ENCODE measurements at regions not wholly inside any gene's neighbourhood (a gene's known extent, or its start where the extent isn't known, plus 50 kb on each side); places are given as distances from the start of the nearest gene placed in this dataset.

- Histone ChIP-seq H3K36me3 (no peaks in the 10 kb centered on the region), H3K27ac (no peak overlapping the region), H3K4me3 (no peak overlapping the region), H3K9me3 (no peaks in the 10 kb centered on the region), H3K27me3 (no peaks in the 10 kb centered on the region), H3K4me1 (no peaks in the 10 kb centered on the region)
- DNase-seq, result no peak
- TF ChIP-seq POLR2A (IDR thresholded peaks at IDR 0.05), result no peak
- TF ChIP-seq CTCF (IDR thresholded peaks at IDR 0.05), result no peak
- intact Hi-C loops (cut with DNase I; ENCODE audit: low total_unique reads), result no loop called here
Observed at GRCh38 chr4:23144707-23145106, 452.0 kb downstream of the GBA3 start.

GRCh38 chr4:23135792-23136645 lies 443.3 kb downstream of the GBA3 start:
- Histone ChIP-seq H3K4me3 (no peak overlapping the region), H3K4me1 (no peaks in the 10 kb centered on the region), H3K27ac (no peak overlapping the region), H3K36me3 (no peaks in the 10 kb centered on the region), H3K27me3 (no peaks in the 10 kb centered on the region), H3K9me3 (no peaks in the 10 kb centered on the region)
- intact Hi-C loops (cut with DNase I; ENCODE audit: low total_unique reads), result no loop called here
- TF ChIP-seq CTCF (IDR thresholded peaks at IDR 0.05) (peak; percentile 20 to 33 (median 24)), POLR2A (IDR thresholded peaks at IDR 0.05) (no peak)
- no peak for DNase-seq

- Histone ChIP-seq H3K36me3 (no peaks in the 10 kb centered on the region), H3K4me3 (no peak overlapping the region), H3K4me1 (no peaks in the 10 kb centered on the region), H3K27me3 (no peaks in the 10 kb centered on the region), H3K27ac (no peak overlapping the region), H3K9me3 (no peaks in the 10 kb centered on the region)
- intact Hi-C loops (cut with DNase I; ENCODE audit: low total_unique reads), result no loop called here
- TF ChIP-seq CTCF (IDR thresholded peaks at IDR 0.05) (no peak), POLR2A (IDR thresholded peaks at IDR 0.05) (no peak)
- DNase-seq, result no peak
Observed at GRCh38 chr4:23134331-23134730, 441.6 kb downstream of the GBA3 start.

- Histone ChIP-seq H3K27me3 (no peaks in the 10 kb centered on the region), H3K36me3 (no peaks in the 10 kb centered on the region), H3K27ac (no peak overlapping the region), H3K4me3 (no peak overlapping the region), H3K9me3 (no peaks in the 10 kb centered on the region), H3K4me1 (no peaks in the 10 kb centered on the region)
- TF ChIP-seq POLR2A (IDR thresholded peaks at IDR 0.05) (no peak), CTCF (IDR thresholded peaks at IDR 0.05) (no peak)
- no peak for DNase-seq
- intact Hi-C loops (cut with DNase I; ENCODE audit: low total_unique reads), result no loop called here
Observed at GRCh38 chr4:23130845-23131244, 438.1 kb downstream of the GBA3 start.

- no peak overlapping the region for H3K27ac ChIP-seq
- no peaks in the 10 kb centered on the region for H3K9me3 ChIP-seq
- no peaks in the 10 kb centered on the region for H3K27me3 ChIP-seq
- intact Hi-C loops (cut with DNase I; ENCODE audit: low total_unique reads), result no loop called here
- H3K36me3 ChIP-seq, result no peaks in the 10 kb centered on the region
- H3K4me3 ChIP-seq, result no peak overlapping the region
- TF ChIP-seq POLR2A (IDR thresholded peaks at IDR 0.05), result no peak
- TF ChIP-seq CTCF (IDR thresholded peaks at IDR 0.05), result no peak
- H3K4me1 ChIP-seq, result no peaks in the 10 kb centered on the region
- DNase-seq, result no peak
Observed at GRCh38 chr4:23125118-23125517, 432.4 kb downstream of the GBA3 start.

Data from uterus (tissue), 3 donors.